K562 (cell line): ENCODE measurements at regions not wholly inside any gene's neighbourhood (a gene's known extent, or its start where the extent isn't known, plus 50 kb on each side); places are given as distances from the start of the nearest gene placed in this dataset.

Source experiments
- ATAC-seq: fragments of 200-7000 bp; cut with Tn5 transposase; 3 replicates; pipeline ENCODE4 v1.9.1; 2020; ENCODE audit warnings: moderate library complexity
- BruUV-seq: library from RNA; stranded (reverse); fragments of 400-500 nt; replicated peaks from 2 replicates; lab custom pipeline; 2021; lab: Mats Ljungman, UMichigan
- CTCF ChIA-PET: fragments of 300-600 bp; formaldehyde crosslinking; extraction: SDS; loops from one replicate; lab custom pipeline; 2021; ENCODE audit warnings: low intra/inter-chr PET ratio; lab: Yijun Ruan, JAX
- POLR2A ChIA-PET: fragments of 300-600, 350-650 bp; sonication (Branson Sonifier 250); formaldehyde crosslinking; extraction: SDS; loops from one replicate; lab custom pipeline; 2021; ENCODE audit warnings: antibody characterized with exemption, inconsistent platforms; lab: Yijun Ruan, JAX
- DNase-seq, 4 experiments: peaks; one replicate each; pipeline versions ENCODE4 v3.0.0 to v3.0.0-alpha.2; 2011 to 2018; ENCODE audit warnings: low spot score in 3 of 4, mixed read lengths in 3 of 4; ENCODE audit errors: extremely low read depth in 1 of 4
- FAIRE-seq: peaks from 2 replicates; lab custom pipeline; 2011; peaks lifted over from hg19 to GRCh38; lab: Jason Lieb, UNC
- H2AFZ ChIP-seq: 2 replicates; pipeline ENCODE4 v1.6.0; 2011; ENCODE audit warnings: low read depth, low read length, control low read depth, inconsistent platforms
- H3K27ac ChIP-seq: fragments of 200-600 bp; 3 replicates; pipeline ENCODE4 v1.8.0; 2011; ENCODE audit warnings: low read depth, mild to moderate bottlenecking, control low read depth, inconsistent platforms, low read length, moderate library complexity, mixed read lengths; ENCODE audit errors: extremely low read depth
- H3K27me3 ChIP-seq, 2 experiments: fragments of 300-600 bp in 1 of 2; 2 replicates in 1 of 2; 3 replicates in 1 of 2; pipeline versions ENCODE4 v1.6.0 to v1.8.0; 2011; ENCODE audit warnings: inconsistent platforms in 2 of 2, low read length in 2 of 2, mild to moderate bottlenecking in 1 of 2, mixed read lengths in 1 of 2, moderate library complexity in 1 of 2; ENCODE audit not compliant: control insufficient read depth in 2 of 2, insufficient read depth in 2 of 2
- H3K36me3 ChIP-seq: fragments of 300-600 bp; 3 replicates; pipeline ENCODE4 v1.8.0; 2011; ENCODE audit warnings: mild to moderate bottlenecking, low read length, inconsistent platforms; ENCODE audit not compliant: control insufficient read depth, insufficient read depth
- H3K4me1 ChIP-seq, 2 experiments: fragments of 200-600 bp in 1 of 2; replicated peaks in 1 of 2; 2 replicates in 1 of 2; 3 replicates in 1 of 2; pipeline versions ENCODE4 v1.5.1 to v1.8.0; 2011; ENCODE audit warnings: inconsistent platforms in 2 of 2, low read length in 2 of 2, mild to moderate bottlenecking in 1 of 2, mixed read lengths in 1 of 2, moderate library complexity in 1 of 2; ENCODE audit not compliant: control insufficient read depth in 2 of 2, insufficient read depth in 2 of 2
- H3K4me2 ChIP-seq: 2 replicates; pipeline ENCODE4 v1.6.1; 2011; ENCODE audit warnings: low read length, control low read depth, inconsistent platforms, mixed read lengths; ENCODE audit not compliant: insufficient read depth
- H3K4me3 ChIP-seq: fragments of 200-600 bp; sonication (generic), shearing (Covaris generic); 2 replicates; pipeline ENCODE4 v1.5.1; 2016; ENCODE audit warnings: control low read depth, inconsistent platforms
- H3K79me2 ChIP-seq: fragments of 200-600 bp; 3 replicates; pipeline ENCODE4 v1.8.0; 2011; ENCODE audit warnings: low read length, inconsistent platforms; ENCODE audit not compliant: control insufficient read depth, insufficient read depth
- H3K9ac ChIP-seq, 2 experiments: 2 replicates each; pipeline versions ENCODE4 v1.6.0 to v1.6.1; 2011; ENCODE audit warnings: low read depth in 2 of 2, low read length in 2 of 2, control low read depth in 1 of 2, inconsistent platforms in 1 of 2, mild to moderate bottlenecking in 1 of 2, mixed read lengths in 1 of 2; ENCODE audit not compliant: insufficient read depth in 1 of 2
- H3K9me1 ChIP-seq: one replicate; pipeline ENCODE4 v1.6.0; 2011; ENCODE audit warnings: inconsistent platforms, mild to moderate bottlenecking, low read length, moderate library complexity; ENCODE audit not compliant: control insufficient read depth, insufficient read depth
- H3K9me3 ChIP-seq: replicated peaks from 2 replicates; pipeline ENCODE4 v1.5.1; 2011; ENCODE audit warnings: low read depth, low read length, inconsistent platforms; ENCODE audit not compliant: control insufficient read depth, insufficient read depth
- H4K20me1 ChIP-seq: replicated peaks from 2 replicates; pipeline ENCODE4 v1.6.1; 2011; ENCODE audit warnings: low read length, inconsistent platforms, mixed read lengths; ENCODE audit not compliant: control insufficient read depth, insufficient read depth
- NFE2L1 ChIP-seq: fragments of 450-650 bp; IDR thresholded peaks from 2 replicates; pipeline ENCODE4 v1.6.1; 2016; ENCODE audit warnings: missing genetic modification characterization, low read depth, mild to moderate bottlenecking, missing compliant biosample characterization, moderate library complexity, borderline replicate concordance
- ZNF217 ChIP-seq: sonication (generic); formaldehyde crosslinking; IDR thresholded peaks from 2 replicates; pipeline ENCODE4 v1.8.0; 2022; ENCODE audit warnings: mild to moderate bottlenecking, missing genetic modification reagents
- WGBS: fragments of 100-300 bp; shearing (Covaris generic); methylation state at CpG from one replicate; pipeline ENCODE4 v1.1.6; 2016; ENCODE audit warnings: low coverage, mixed read lengths; ENCODE audit not compliant: insufficient coverage; ENCODE audit errors: missing lambda C conversion rate; 5-methylcytosine and 5-hydroxymethylcytosine counted together
- in situ Hi-C: fragments of 300-500 bp; cut with MboI; formaldehyde crosslinking; loops from 4 replicates; pipeline ENCODE4 v1.15.0; 2018; ENCODE audit warnings: inconsistent platforms, mixed read lengths
- intact Hi-C: fragments of 100-400 bp; cut with micrococcal nuclease; formaldehyde crosslinking; loops from 2 replicates; pipeline ENCODE4 v1.14.2; 2022
- TF ChIP-seq, protein P1 (sequence below): fragments of 200-600 bp; sonication (generic); IDR thresholded peaks from one replicate; pipeline ENCODE4 v1.6.1; 2012; ENCODE audit warnings: mild to moderate bottlenecking, low read depth, low read length, inconsistent platforms

GRCh38 chrX:79530310-79531108 lies 163.4 kb upstream of the ITM2A start:
- H3K9me1 ChIP-seq: no peaks in the 10 kb centered on the region
- POLR2A ChIA-PET: no interaction called here
- no TSS peak for BruUV-seq
- H3K27ac ChIP-seq: no peak overlapping the region
- no peaks in the 10 kb centered on the region for H3K27me3 ChIP-seq
- in situ Hi-C loops: no loop called here
- WGBS: 2% methylated on average over 11 of the region's 27 CpGs
- DNase-seq (no peak), ATAC-seq (no peak), FAIRE-seq (no peak)
- intact Hi-C loops: no loop called here
- H3K4me3 ChIP-seq: no peak overlapping the region
- no peak overlapping the region for H3K4me2 ChIP-seq
- H3K79me2 ChIP-seq: no peaks in the 10 kb centered on the region
- no peaks in the 10 kb centered on the region for H4K20me1 ChIP-seq
- H3K36me3 ChIP-seq: no peaks in the 10 kb centered on the region
- CTCF ChIA-PET: no interaction called here
- H2AFZ ChIP-seq: no peak overlapping the region
- H3K9me3 ChIP-seq: no peaks in the 10 kb centered on the region
- no peak overlapping the region for H3K9ac ChIP-seq
- no peak for TF ChIP-seq NFE2L1 (tag)
- TF ChIP-seq ZNF217 (CRISPR knock-in tag): no peak
- TF ChIP-seq, protein P1, sequence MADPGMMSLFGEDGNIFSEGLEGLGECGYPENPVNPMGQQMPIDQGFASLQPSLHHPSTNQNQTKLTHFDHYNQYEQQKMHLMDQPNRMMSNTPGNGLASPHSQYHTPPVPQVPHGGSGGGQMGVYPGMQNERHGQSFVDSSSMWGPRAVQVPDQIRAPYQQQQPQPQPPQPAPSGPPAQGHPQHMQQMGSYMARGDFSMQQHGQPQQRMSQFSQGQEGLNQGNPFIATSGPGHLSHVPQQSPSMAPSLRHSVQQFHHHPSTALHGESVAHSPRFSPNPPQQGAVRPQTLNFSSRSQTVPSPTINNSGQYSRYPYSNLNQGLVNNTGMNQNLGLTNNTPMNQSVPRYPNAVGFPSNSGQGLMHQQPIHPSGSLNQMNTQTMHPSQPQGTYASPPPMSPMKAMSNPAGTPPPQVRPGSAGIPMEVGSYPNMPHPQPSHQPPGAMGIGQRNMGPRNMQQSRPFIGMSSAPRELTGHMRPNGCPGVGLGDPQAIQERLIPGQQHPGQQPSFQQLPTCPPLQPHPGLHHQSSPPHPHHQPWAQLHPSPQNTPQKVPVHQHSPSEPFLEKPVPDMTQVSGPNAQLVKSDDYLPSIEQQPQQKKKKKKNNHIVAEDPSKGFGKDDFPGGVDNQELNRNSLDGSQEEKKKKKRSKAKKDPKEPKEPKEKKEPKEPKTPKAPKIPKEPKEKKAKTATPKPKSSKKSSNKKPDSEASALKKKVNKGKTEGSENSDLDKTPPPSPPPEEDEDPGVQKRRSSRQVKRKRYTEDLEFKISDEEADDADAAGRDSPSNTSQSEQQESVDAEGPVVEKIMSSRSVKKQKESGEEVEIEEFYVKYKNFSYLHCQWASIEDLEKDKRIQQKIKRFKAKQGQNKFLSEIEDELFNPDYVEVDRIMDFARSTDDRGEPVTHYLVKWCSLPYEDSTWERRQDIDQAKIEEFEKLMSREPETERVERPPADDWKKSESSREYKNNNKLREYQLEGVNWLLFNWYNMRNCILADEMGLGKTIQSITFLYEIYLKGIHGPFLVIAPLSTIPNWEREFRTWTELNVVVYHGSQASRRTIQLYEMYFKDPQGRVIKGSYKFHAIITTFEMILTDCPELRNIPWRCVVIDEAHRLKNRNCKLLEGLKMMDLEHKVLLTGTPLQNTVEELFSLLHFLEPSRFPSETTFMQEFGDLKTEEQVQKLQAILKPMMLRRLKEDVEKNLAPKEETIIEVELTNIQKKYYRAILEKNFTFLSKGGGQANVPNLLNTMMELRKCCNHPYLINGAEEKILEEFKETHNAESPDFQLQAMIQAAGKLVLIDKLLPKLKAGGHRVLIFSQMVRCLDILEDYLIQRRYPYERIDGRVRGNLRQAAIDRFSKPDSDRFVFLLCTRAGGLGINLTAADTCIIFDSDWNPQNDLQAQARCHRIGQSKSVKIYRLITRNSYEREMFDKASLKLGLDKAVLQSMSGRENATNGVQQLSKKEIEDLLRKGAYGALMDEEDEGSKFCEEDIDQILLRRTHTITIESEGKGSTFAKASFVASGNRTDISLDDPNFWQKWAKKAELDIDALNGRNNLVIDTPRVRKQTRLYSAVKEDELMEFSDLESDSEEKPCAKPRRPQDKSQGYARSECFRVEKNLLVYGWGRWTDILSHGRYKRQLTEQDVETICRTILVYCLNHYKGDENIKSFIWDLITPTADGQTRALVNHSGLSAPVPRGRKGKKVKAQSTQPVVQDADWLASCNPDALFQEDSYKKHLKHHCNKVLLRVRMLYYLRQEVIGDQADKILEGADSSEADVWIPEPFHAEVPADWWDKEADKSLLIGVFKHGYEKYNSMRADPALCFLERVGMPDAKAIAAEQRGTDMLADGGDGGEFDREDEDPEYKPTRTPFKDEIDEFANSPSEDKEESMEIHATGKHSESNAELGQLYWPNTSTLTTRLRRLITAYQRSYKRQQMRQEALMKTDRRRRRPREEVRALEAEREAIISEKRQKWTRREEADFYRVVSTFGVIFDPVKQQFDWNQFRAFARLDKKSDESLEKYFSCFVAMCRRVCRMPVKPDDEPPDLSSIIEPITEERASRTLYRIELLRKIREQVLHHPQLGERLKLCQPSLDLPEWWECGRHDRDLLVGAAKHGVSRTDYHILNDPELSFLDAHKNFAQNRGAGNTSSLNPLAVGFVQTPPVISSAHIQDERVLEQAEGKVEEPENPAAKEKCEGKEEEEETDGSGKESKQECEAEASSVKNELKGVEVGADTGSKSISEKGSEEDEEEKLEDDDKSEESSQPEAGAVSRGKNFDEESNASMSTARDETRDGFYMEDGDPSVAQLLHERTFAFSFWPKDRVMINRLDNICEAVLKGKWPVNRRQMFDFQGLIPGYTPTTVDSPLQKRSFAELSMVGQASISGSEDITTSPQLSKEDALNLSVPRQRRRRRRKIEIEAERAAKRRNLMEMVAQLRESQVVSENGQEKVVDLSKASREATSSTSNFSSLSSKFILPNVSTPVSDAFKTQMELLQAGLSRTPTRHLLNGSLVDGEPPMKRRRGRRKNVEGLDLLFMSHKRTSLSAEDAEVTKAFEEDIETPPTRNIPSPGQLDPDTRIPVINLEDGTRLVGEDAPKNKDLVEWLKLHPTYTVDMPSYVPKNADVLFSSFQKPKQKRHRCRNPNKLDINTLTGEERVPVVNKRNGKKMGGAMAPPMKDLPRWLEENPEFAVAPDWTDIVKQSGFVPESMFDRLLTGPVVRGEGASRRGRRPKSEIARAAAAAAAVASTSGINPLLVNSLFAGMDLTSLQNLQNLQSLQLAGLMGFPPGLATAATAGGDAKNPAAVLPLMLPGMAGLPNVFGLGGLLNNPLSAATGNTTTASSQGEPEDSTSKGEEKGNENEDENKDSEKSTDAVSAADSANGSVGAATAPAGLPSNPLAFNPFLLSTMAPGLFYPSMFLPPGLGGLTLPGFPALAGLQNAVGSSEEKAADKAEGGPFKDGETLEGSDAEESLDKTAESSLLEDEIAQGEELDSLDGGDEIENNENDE: no peak
- TF ChIP-seq, all 486 proteins: peak for 0
- no peaks in the 10 kb centered on the region for H3K4me1 ChIP-seq
